K562 (cell line): ENCODE measurements at regions not wholly inside any gene's neighbourhood (a gene's known extent, or its start where the extent isn't known, plus 50 kb on each side); places are given as distances from the start of the nearest gene placed in this dataset.

Experiments used
- ARNT ChIP-seq, 2 experiments: fragments of 450-650 bp; IDR thresholded peaks; 2 replicates each; pipeline ENCODE4 v1.6.1; 2016; ENCODE audit warnings: mild to moderate bottlenecking in 1 of 2
- JUNB ChIP-seq: fragments of 450-650 bp; formaldehyde crosslinking; conservative IDR thresholded peaks from 2 replicates; pipeline ENCODE4 v1.4.0; 2020; ENCODE audit warnings: mild to moderate bottlenecking
- MCM3 ChIP-seq: fragments of 450-650 bp; IDR thresholded peaks from 2 replicates; pipeline ENCODE4 v1.6.1; 2016
- MEF2D ChIP-seq: conservative IDR thresholded peaks from 2 replicates; pipeline ENCODE4 v1.6.1; 2016; ENCODE audit warnings: low read depth, missing genetic modification characterization, missing compliant biosample characterization
- POLR2A ChIP-seq: fragments of 450-650 bp; conservative IDR thresholded peaks from 2 replicates; pipeline ENCODE4 v1.6.1; 2016
- PTBP1 ChIP-seq: fragments of 200-400 bp; formaldehyde crosslinking; IDR thresholded peaks from 2 replicates; pipeline ENCODE4 v1.6.1; 2017; ENCODE audit warnings: low read depth, low read length
- REST ChIP-seq, 2 experiments: fragments of 450-650 bp; formaldehyde crosslinking in 1 of 2; IDR thresholded peaks; 2 replicates each; pipeline versions ENCODE4 v1.4.0 to v1.6.1; 2014 to 2020; ENCODE audit warnings: mild to moderate bottlenecking in 2 of 2, borderline replicate concordance in 1 of 2, low read depth in 1 of 2
- SAFB2 ChIP-seq: fragments of 200-400 bp; formaldehyde crosslinking; IDR thresholded peaks from 2 replicates; pipeline ENCODE4 v1.6.1; 2018; ENCODE audit warnings: borderline replicate concordance, low read length, low read depth, moderate library complexity; ENCODE audit not compliant: severe bottlenecking
- TF ChIP-seq, protein P1 (sequence below): fragments of 450-650 bp; conservative IDR thresholded peaks from 2 replicates; pipeline ENCODE4 v1.6.1; 2016; ENCODE audit warnings: missing genetic modification characterization, low read depth, mild to moderate bottlenecking, control low read depth, missing compliant biosample characterization

DNA sequence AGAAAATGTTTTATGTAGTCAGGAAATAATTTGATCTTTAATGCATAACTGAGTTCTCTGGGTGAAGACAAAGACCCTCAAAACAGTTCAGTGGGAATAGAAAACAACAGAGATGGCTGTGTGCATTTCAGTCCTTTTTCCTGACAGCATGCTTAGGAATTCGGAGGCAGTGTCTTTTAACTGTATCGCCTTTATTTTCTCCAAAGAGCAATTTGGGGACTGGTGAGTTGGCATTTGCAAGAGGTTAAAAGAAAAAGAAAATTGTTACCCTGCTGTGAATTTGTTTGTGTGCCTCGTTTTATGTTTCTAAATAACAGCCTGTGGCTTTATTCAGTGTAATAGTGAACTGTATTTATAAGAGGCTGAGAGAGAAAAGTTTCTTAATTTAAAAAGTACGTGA is 227.8 kb upstream of the DMAC1 start:
- TF ChIP-seq MEF2D (tag) (no peak), MCM3 (no peak), JUNB (no peak), ARNT (IDR thresholded peaks at IDR 0.05) (no peak), PTBP1 (no peak), REST (IDR thresholded peaks at IDR 0.05; ENCODE audit: borderline replicate concordance) (no peak), REST (CRISPR knock-in tag; IDR thresholded peaks at IDR 0.05; ENCODE audit: low read depth) (no peak), POLR2A (no peak), SAFB2 (no peak)
- TF ChIP-seq, protein P1, sequence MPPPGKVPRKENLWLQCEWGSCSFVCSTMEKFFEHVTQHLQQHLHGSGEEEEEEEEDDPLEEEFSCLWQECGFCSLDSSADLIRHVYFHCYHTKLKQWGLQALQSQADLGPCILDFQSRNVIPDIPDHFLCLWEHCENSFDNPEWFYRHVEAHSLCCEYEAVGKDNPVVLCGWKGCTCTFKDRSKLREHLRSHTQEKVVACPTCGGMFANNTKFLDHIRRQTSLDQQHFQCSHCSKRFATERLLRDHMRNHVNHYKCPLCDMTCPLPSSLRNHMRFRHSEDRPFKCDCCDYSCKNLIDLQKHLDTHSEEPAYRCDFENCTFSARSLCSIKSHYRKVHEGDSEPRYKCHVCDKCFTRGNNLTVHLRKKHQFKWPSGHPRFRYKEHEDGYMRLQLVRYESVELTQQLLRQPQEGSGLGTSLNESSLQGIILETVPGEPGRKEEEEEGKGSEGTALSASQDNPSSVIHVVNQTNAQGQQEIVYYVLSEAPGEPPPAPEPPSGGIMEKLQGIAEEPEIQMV (tag): no peak
